ENCODE measurements at regions not wholly inside any gene's neighbourhood (a gene's known extent, or its start where the extent isn't known, plus 50 kb on each side); places are given as distances from the start of the nearest gene placed in this dataset.

DNA sequence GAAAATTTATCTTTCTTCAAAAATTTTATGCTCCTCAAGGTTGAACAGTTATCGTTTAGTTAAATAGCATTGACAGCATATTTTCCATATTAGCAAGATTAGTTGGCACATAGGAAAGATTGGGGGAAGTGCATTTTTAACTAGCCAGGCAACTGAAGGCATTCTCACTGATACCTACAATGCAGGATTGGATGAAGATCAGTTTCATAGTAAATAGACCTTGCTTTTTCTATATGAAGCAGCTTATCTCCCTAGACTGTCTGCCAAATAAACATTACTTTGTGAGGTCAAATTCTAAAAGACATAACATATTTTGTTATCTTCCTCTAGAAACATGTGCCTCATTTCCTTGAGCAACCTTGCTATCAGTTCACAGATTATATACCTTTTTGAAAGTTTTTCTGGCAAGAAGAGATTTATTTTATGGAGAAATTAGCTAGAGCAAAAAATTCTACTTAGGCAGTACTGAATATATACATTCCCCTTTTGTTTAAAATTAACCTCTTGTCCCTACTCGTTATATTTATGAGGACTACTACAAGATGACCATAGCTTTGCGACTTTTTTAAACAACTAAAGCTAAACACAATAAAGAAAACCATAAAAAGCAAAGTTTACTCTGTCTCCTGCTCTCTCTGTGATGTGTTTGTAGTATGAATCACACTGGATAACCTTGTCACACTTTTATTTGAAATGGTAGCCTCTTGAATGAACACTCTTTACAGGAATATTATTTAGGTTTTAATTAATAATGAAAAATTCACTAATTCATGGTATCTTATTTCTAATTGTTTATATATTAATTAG is 654.9 kb upstream of the TBL1XR1 start:
- TF ChIP-seq EP300 (IDR thresholded peaks at IDR 0.05) (no peak), POLR2AphosphoS5 (IDR thresholded peaks at IDR 0.05) (no peak), POLR2A (IDR thresholded peaks at IDR 0.05) (no peak)
- TF ChIP-seq, protein P1, sequence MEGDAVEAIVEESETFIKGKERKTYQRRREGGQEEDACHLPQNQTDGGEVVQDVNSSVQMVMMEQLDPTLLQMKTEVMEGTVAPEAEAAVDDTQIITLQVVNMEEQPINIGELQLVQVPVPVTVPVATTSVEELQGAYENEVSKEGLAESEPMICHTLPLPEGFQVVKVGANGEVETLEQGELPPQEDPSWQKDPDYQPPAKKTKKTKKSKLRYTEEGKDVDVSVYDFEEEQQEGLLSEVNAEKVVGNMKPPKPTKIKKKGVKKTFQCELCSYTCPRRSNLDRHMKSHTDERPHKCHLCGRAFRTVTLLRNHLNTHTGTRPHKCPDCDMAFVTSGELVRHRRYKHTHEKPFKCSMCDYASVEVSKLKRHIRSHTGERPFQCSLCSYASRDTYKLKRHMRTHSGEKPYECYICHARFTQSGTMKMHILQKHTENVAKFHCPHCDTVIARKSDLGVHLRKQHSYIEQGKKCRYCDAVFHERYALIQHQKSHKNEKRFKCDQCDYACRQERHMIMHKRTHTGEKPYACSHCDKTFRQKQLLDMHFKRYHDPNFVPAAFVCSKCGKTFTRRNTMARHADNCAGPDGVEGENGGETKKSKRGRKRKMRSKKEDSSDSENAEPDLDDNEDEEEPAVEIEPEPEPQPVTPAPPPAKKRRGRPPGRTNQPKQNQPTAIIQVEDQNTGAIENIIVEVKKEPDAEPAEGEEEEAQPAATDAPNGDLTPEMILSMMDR (IDR thresholded peaks at IDR 0.05), result no peak
